ENCODE measurements at regions not wholly inside any gene's neighbourhood (a gene's known extent, or its start where the extent isn't known, plus 50 kb on each side); places are given as distances from the start of the nearest gene placed in this dataset.

GRCh38 chr15:26001201-26001600, 138.1 kb upstream of the ATP10A start:
- no peak for DNase-seq (ENCODE audit: low read depth, low spot score)
- no peaks in the 10 kb centered on the region for H3K27me3 ChIP-seq (ENCODE audit: insufficient read depth, low read length)
- no peaks in the 10 kb centered on the region for H4K20me1 ChIP-seq (ENCODE audit: insufficient read depth)
- no peak for TF ChIP-seq FOSL1 (IDR thresholded peaks at IDR 0.05; ENCODE audit: low read depth)
- no peak for TF ChIP-seq SIN3A (IDR thresholded peaks at IDR 0.05; ENCODE audit: low read depth)
- TF ChIP-seq CBX3 (IDR thresholded peaks at IDR 0.05; ENCODE audit: low read depth) = no peak
- TF ChIP-seq YY1 (IDR thresholded peaks at IDR 0.05; ENCODE audit: extremely low read depth, insufficient replicate concordance, low read depth, low read length) = no peak
- TF ChIP-seq, protein P1, sequence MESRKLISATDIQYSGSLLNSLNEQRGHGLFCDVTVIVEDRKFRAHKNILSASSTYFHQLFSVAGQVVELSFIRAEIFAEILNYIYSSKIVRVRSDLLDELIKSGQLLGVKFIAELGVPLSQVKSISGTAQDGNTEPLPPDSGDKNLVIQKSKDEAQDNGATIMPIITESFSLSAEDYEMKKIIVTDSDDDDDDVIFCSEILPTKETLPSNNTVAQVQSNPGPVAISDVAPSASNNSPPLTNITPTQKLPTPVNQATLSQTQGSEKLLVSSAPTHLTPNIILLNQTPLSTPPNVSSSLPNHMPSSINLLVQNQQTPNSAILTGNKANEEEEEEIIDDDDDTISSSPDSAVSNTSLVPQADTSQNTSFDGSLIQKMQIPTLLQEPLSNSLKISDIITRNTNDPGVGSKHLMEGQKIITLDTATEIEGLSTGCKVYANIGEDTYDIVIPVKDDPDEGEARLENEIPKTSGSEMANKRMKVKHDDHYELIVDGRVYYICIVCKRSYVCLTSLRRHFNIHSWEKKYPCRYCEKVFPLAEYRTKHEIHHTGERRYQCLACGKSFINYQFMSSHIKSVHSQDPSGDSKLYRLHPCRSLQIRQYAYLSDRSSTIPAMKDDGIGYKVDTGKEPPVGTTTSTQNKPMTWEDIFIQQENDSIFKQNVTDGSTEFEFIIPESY (IDR thresholded peaks at IDR 0.05; ENCODE audit: extremely low read depth, insufficient replicate concordance, low read length) = no peak
- TF ChIP-seq, protein P2, sequence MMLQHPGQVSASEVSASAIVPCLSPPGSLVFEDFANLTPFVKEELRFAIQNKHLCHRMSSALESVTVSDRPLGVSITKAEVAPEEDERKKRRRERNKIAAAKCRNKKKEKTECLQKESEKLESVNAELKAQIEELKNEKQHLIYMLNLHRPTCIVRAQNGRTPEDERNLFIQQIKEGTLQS (IDR thresholded peaks at IDR 0.05) = no peak
- TF ChIP-seq SRF (IDR thresholded peaks at IDR 0.05; ENCODE audit: low read depth) = no peak
- TF ChIP-seq EGR1 (IDR thresholded peaks at IDR 0.05; ENCODE audit: low read depth) = no peak
- no peak for TF ChIP-seq CEBPB (IDR thresholded peaks at IDR 0.05; ENCODE audit: low read depth)
- TF ChIP-seq RAD21 (IDR thresholded peaks at IDR 0.05; ENCODE audit: low read depth) = no peak
- TF ChIP-seq JUND (IDR thresholded peaks at IDR 0.05) = no peak
- no peak for TF ChIP-seq TCF7L2 (IDR thresholded peaks at IDR 0.05; ENCODE audit: borderline replicate concordance, extremely low read depth, insufficient read depth, insufficient read length)
- TF ChIP-seq, protein P3, sequence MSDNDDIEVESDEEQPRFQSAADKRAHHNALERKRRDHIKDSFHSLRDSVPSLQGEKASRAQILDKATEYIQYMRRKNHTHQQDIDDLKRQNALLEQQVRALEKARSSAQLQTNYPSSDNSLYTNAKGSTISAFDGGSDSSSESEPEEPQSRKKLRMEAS (IDR thresholded peaks at IDR 0.05) = no peak
- no peak for TF ChIP-seq EZH2 (IDR thresholded peaks at IDR 0.05)
- TF ChIP-seq SP1 (IDR thresholded peaks at IDR 0.05; ENCODE audit: low read depth) = no peak
- TF ChIP-seq POLR2A (IDR thresholded peaks at IDR 0.05; ENCODE audit: borderline replicate concordance, extremely low read depth, insufficient read depth, insufficient read length) = no peak
- TF ChIP-seq, protein P4, sequence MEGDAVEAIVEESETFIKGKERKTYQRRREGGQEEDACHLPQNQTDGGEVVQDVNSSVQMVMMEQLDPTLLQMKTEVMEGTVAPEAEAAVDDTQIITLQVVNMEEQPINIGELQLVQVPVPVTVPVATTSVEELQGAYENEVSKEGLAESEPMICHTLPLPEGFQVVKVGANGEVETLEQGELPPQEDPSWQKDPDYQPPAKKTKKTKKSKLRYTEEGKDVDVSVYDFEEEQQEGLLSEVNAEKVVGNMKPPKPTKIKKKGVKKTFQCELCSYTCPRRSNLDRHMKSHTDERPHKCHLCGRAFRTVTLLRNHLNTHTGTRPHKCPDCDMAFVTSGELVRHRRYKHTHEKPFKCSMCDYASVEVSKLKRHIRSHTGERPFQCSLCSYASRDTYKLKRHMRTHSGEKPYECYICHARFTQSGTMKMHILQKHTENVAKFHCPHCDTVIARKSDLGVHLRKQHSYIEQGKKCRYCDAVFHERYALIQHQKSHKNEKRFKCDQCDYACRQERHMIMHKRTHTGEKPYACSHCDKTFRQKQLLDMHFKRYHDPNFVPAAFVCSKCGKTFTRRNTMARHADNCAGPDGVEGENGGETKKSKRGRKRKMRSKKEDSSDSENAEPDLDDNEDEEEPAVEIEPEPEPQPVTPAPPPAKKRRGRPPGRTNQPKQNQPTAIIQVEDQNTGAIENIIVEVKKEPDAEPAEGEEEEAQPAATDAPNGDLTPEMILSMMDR (IDR thresholded peaks at IDR 0.05 in 2 of 3, conservative IDR thresholded peaks at IDR 0.05 in 1 of 3; ENCODE audit: borderline replicate concordance in 1 of 3, insufficient read depth in 1 of 3, low read depth in 2 of 3, low read length in 2 of 3) = no peak
- TF ChIP-seq ZFX (IDR thresholded peaks at IDR 0.05) = no peak
- TF ChIP-seq EZH2phosphoT487 (IDR thresholded peaks at IDR 0.05; ENCODE audit: borderline replicate concordance) = no peak
- no TSS peak for BruUV-seq (replicated peaks)
- no peaks in the 10 kb centered on the region for H3K9me2 ChIP-seq (ENCODE audit: insufficient read depth)
- RAD21 ChIA-PET (ENCODE audit: low non-redundant PET in 1 of 2, low total read pairs in 2 of 2, uncharacterized antibody in 2 of 2, unreplicated experiment in 2 of 2) = no interaction called here
- no peak overlapping the region for H3K4me3 ChIP-seq (replicated peaks in 1 of 2; ENCODE audit: low read depth in 1 of 2, low read length in 2 of 2)
- H2AFZ ChIP-seq (ENCODE audit: low read depth, low read length, poor library complexity, severe bottlenecking) = no peak overlapping the region
- no peak overlapping the region for H3K9ac ChIP-seq (ENCODE audit: low read length)
- H3K36me3 ChIP-seq (ENCODE audit: control insufficient read depth in 1 of 2, insufficient read depth in 2 of 2, low read length in 2 of 2) = no peaks in the 10 kb centered on the region
- POLR2A ChIA-PET = no interaction called here
- H3K79me2 ChIP-seq (ENCODE audit: insufficient read depth, low read length) = no peaks in the 10 kb centered on the region
- no peak for ATAC-seq
- CTCF ChIA-PET = no interaction called here
- peaks cover 5 to 27% of the 10 kb centered on the region in 2 experiments; a peak in 2 of 4 replicates for H3K9me3 ChIP-seq (ENCODE audit: control insufficient read depth in 1 of 2, insufficient read depth in 1 of 2, low read depth in 1 of 2, low read length in 2 of 2)
- H3K27ac ChIP-seq (ENCODE audit: low read depth, low read length) = no peak overlapping the region
- H3K4me2 ChIP-seq (ENCODE audit: low read length) = no peak overlapping the region
- intact Hi-C loops (cut with micrococcal nuclease) = no loop called here
- no peaks in the 10 kb centered on the region for H3K4me1 ChIP-seq (ENCODE audit: control insufficient read depth in 1 of 2, insufficient read depth in 2 of 2, low read length in 2 of 2)
